GDM1 (cell line): ENCODE measurements at regions not wholly inside any gene's neighbourhood (a gene's known extent, or its start where the extent isn't known, plus 50 kb on each side); places are given as distances from the start of the nearest gene placed in this dataset.

ENCODE experiments used
- DNase-seq: peaks from one replicate; lab custom pipeline; 2025; lab: John Stamatoyannopoulos, UW

DNA sequence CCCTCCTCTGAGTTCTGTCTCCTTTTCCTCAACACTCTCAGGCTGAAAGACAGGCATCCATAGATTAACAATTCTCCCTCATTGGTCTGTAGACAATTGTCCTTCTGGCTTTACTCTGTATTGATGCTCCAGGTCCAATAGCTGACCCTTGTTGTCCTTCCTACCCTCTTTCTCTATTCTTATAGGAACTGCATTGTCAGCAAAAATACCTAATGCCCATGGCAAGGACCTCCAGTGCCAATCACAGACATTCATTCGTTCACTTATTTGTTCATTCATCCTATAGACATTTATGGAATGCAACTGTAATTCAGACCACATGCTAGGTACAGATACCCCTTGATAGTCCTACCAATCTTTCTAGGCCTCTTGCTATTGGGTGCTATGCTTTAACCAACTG, 69.8 kb upstream of the DTNA start:
- DNase-seq, result no peak

DNA sequence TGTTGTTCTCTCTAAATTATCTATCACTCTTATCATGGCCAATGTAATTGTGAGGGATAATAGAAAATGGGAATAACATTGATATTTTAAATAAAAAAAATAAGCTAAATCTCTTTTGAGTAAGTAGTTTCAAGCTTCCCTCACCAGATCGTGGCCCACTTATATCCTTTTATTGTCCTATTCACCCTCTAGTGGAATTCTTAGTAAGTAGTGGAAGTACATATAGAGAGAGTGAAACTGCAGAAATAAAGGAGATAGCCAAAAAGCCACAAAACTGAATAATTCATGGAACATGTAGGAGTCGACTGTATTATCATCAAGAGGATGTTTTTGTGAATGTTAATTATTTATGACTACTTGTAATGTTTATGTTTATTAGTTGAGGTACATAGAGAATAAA, 66.1 kb upstream of the DTNA start:
- no peak for DNase-seq

GRCh38 chr18:34647251-34647650, 62.8 kb upstream of the DTNA start:
- DNase-seq, result no peak

DNA sequence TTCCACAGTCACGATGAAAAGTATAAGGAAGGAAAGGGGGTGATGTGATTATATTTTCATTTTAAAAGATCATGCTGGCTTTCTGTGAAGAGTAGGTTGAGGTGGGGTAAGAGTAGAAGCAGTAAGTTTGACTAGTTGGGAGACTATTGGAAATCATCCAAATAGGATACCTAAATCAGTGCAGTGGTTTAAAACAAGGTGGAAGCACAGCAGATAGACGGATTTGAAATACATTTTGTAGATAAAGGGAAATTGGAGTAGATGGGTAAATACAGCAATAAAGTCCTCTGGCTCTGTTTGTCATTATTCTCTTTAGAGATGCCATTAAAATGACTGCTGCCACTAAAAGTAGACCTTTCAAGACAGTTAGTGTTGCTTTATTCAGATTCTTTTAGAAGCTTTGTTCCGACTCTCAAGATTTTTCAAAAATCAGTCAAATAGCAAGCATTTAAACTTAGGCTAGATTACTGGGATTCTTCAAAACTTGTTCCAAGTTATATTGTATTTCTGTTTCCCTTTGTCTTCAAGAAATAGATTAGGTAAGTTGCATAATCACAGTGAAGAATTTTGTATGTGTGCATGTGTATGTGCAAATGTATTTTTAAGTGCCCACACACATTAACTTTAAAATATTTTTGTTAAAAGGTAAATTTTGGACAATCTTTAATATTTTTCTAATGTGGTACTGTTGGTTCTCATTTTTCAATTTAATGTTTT, 61.7 kb upstream of the DTNA start:
- DNase-seq, result no peak

DNA sequence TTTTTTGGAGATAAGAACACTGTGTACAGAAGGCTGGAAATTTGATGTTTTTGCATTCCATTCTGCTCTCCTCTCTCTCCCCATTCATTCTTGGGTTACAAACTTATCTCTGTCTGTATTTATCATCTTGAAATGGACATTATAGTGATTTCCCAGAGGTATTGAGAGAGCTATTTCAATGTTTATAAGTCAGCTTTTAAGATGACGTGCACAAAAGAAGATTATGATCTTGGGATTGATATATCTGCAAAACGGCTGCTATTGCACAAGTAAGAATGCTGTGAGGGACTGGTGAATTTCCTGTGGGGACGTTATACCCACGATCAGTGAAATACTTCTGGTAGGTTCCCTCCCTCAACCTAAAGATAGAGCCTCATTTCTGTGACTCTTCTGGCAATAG, 61.0 kb upstream of the DTNA start:
- no peak for DNase-seq

DNA sequence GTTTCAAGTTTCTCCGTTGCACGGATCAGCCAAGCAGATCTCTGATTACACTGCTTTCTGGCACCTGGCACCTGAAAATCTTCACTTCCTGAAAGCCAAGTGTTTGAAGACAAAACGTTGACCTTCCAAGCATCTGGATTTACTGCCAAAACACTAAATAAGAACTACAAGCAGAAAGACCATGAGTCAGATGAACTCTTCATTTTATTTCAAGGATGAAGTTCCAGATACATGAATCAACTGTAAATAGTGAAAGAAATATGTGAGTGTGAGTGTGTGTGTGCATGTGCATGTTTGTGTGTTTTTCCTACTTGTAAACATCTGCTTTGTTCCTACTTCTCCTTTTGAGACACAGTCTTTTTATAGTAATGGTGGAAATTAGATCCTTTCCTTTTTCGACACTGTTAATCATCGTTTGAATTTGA, 60.0 kb upstream of the DTNA start:
- no peak for DNase-seq

DNA sequence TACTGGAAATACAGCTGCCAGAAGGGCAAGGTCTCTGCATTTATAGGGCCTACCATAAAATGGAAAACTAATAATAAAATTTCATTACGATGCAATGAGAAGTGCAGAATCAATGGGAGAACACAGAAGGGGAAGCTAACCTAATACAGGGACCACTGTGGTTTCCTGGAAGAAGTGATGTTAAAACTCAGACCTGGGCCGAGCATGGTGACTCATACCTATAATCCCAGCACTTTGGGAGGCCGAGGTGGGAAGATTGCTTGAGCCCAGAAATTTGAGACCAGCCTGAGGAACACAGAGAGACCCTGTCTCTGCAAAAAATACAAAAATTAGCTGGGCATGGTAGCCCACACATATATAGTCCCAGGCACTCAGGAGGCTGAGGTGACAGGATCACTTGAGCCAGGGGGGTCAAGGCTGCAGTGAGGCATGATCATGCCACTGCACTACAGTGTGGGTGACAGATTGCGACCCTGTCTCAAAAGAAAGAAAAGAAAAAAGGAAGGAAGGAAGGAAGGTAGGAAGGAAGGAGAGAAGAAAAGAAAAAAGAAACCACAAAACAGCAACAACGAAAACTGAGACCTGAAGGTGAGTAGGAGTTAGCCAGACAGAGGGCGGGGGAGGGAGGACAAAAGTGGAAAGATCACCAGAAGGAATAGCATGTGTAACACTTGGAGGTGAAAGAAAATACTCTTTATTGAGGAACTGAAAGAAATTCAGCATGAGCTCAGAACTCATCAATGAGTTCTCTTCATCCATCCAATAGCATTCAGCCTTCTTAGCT, 58.3 kb upstream of the DTNA start:
- DNase-seq, result no peak

GRCh38 chr18:34655131-34655530, 55.0 kb upstream of the DTNA start:
- no peak for DNase-seq

DNA sequence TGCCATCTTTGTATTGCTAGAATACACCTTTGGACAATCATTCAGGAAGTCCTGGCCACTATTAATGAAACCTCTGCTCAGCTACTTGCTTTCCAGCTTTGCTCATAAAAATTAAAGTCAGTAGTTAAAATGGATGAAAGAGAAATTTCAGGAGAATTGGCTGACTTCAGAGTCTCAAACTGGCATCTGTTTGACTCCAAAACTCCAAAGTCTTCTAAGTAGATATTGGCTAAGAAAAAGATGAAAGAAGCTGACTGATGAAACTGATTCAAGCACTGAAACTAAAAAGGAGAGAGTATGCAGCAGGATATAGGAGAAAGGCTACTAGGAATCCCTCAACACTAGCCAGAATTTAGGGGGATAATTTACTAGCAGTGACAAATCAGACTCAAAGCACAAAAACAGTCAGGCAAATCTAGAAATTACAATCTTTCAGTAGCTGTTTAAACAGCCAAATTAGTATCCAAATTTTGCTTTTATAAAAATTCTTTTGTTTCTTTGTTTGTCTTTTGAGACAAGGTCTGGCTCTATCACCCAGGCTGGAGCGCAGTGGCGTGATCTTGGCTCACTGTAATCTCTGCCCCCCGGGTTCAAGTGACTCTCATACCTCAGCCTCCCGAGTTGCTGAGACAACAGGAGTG, 52.1 kb upstream of the DTNA start:
- no peak for DNase-seq

GRCh38 chr18:34659579-34660517, 50.2 kb upstream of the DTNA start:
- DNase-seq, result no peak
